ENCODE measurements at regions not wholly inside any gene's neighbourhood (a gene's known extent, or its start where the extent isn't known, plus 50 kb on each side); places are given as distances from the start of the nearest gene placed in this dataset.

DNA sequence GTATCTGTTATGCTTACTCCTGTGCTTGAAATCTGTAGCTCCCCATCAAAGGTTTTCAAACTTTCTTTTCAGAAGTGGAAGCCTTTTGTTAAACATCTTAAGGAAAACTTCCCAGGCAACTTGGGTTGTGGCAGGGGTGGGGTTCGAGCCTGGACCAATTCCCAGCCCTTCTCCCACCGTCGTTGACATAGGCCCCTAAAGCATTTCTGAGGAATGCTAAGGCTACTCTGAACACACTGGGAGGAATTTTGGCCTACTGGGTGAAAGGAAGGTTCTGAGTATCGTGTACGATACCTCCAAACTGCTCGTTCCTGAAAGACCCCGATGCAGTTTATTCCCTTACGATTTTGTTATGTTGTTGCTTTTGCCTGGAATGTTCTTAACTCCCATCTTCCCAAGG is 56.1 kb upstream of the PMFBP1 start:
- TF ChIP-seq YY1 (IDR thresholded peaks at IDR 0.05; ENCODE audit: low read depth): no peak
- TF ChIP-seq TEAD4 (IDR thresholded peaks at IDR 0.05): no peak
- no peak for TF ChIP-seq CREB1 (IDR thresholded peaks at IDR 0.05; ENCODE audit: low read depth)
- no peak for TF ChIP-seq CEBPB (IDR thresholded peaks at IDR 0.05)
- TF ChIP-seq, protein P1, sequence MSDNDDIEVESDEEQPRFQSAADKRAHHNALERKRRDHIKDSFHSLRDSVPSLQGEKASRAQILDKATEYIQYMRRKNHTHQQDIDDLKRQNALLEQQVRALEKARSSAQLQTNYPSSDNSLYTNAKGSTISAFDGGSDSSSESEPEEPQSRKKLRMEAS (IDR thresholded peaks at IDR 0.05): no peak
- TF ChIP-seq NFIC (IDR thresholded peaks at IDR 0.05): no peak
- TF ChIP-seq REST (IDR thresholded peaks at IDR 0.05; ENCODE audit: low read depth): no peak
- no peak for TF ChIP-seq EGR1 (IDR thresholded peaks at IDR 0.05)
- TF ChIP-seq, protein P2, sequence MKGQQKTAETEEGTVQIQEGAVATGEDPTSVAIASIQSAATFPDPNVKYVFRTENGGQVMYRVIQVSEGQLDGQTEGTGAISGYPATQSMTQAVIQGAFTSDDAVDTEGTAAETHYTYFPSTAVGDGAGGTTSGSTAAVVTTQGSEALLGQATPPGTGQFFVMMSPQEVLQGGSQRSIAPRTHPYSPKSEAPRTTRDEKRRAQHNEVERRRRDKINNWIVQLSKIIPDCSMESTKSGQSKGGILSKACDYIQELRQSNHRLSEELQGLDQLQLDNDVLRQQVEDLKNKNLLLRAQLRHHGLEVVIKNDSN (IDR thresholded peaks at IDR 0.05): no peak
- TF ChIP-seq FOXM1 (IDR thresholded peaks at IDR 0.05; ENCODE audit: borderline replicate concordance, low read depth): no peak

GRCh38 chr16:72226136-72226535 is 54.2 kb upstream of the PMFBP1 start:
- TF ChIP-seq TEAD4 (IDR thresholded peaks at IDR 0.05) (no peak), ZBTB7A (IDR thresholded peaks at IDR 0.05; ENCODE audit: low read depth) (no peak), TAF1 (IDR thresholded peaks at IDR 0.05; ENCODE audit: low read depth) (no peak)

DNA sequence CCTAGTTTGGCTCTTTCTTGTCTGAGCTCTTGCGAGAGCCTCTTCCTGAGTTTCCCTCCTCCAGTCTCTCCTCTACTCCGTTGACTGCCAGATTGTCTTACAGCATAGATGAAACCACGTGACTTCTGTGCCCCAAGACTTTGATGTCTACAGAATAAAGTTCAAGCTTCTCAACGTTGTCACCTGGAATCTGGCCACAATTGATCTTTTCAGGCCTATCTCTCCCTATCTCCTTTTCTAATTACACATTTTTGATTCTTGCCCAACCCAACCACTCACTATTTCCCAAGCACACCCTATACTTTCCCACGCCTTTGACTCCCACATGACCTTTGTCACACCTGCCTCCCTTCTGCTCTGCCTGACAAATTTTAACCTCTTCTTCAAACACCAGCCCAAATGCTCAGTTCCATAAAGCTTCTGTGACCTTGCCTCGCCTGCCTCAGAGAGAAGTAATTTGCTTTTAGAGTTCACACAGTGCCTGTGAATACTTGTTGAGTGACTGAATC is 52.4 kb upstream of the PMFBP1 start:
- TF ChIP-seq TCF12 (IDR thresholded peaks at IDR 0.05; ENCODE audit: low read depth) (no peak), TAF1 (IDR thresholded peaks at IDR 0.05; ENCODE audit: low read depth) (no peak), FOXM1 (IDR thresholded peaks at IDR 0.05; ENCODE audit: borderline replicate concordance, low read depth) (no peak), NFIC (IDR thresholded peaks at IDR 0.05) (no peak), TEAD4 (IDR thresholded peaks at IDR 0.05) (no peak), CEBPB (IDR thresholded peaks at IDR 0.05) (no peak), EGR1 (IDR thresholded peaks at IDR 0.05) (no peak), RAD21 (IDR thresholded peaks at IDR 0.05; ENCODE audit: low read depth) (no peak), EP300 (IDR thresholded peaks at IDR 0.05; ENCODE audit: borderline replicate concordance) (no peak), REST (IDR thresholded peaks at IDR 0.05; ENCODE audit: low read depth) (no peak), YY1 (IDR thresholded peaks at IDR 0.05; ENCODE audit: low read depth) (no peak), ZBTB7A (IDR thresholded peaks at IDR 0.05; ENCODE audit: low read depth) (no peak), CREB1 (IDR thresholded peaks at IDR 0.05; ENCODE audit: low read depth) (no peak)
- TF ChIP-seq, protein P1 (IDR thresholded peaks at IDR 0.05): no peak
- TF ChIP-seq, protein P2 (IDR thresholded peaks at IDR 0.05): no peak

GRCh38 chr16:72222503-72222902 is 50.5 kb upstream of the PMFBP1 start:
- TF ChIP-seq FOXM1 (IDR thresholded peaks at IDR 0.05; ENCODE audit: borderline replicate concordance, low read depth) (no peak), CREB1 (IDR thresholded peaks at IDR 0.05; ENCODE audit: low read depth) (no peak), YY1 (IDR thresholded peaks at IDR 0.05; ENCODE audit: low read depth) (no peak), CEBPB (IDR thresholded peaks at IDR 0.05) (no peak), RAD21 (IDR thresholded peaks at IDR 0.05; ENCODE audit: low read depth) (no peak), ZBTB7A (IDR thresholded peaks at IDR 0.05; ENCODE audit: low read depth) (no peak), NFIC (IDR thresholded peaks at IDR 0.05) (no peak)
- TF ChIP-seq, protein P2 (IDR thresholded peaks at IDR 0.05): no peak
- TF ChIP-seq, protein P1 (IDR thresholded peaks at IDR 0.05): no peak
